ENCODE measurements at regions not wholly inside any gene's neighbourhood (a gene's known extent, or its start where the extent isn't known, plus 50 kb on each side); places are given as distances from the start of the nearest gene placed in this dataset.
"Not testable (repeated sequence)": the region's sequence is repeated elsewhere in the genome, so short reads cannot be mapped to it uniquely, and the experiment has no call there.

- DNase-seq = no peak
Measured at GRCh38 chr9:18036422-18037187, 437.3 kb upstream of the ADAMTSL1 start.

DNA sequence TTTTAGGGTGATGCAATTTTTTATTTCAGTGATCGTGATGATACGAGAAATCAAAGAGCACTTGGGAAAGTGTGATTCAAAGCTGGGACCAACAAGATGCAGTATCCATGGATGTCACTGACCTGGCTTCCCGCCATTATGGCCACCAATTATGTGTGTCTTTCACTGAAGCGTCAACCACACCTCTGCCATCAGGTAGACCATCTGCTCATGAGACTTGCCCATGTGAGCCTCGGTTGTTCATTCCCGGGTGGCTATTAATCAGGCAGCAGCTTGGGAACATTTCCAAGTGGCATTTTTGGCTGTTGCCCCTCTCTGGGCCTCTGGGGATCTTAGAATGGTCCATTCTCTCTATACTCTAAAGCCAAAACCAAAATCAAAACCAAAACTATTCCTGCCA lies 436.0 kb upstream of the ADAMTSL1 start:
- DNase-seq = no peak

GRCh38 chr9:18040327-18040726 lies 433.6 kb upstream of the ADAMTSL1 start:
- DNase-seq = no peak

- no peak for DNase-seq
Measured at GRCh38 chr9:18043978-18044377, 430.0 kb upstream of the ADAMTSL1 start.

GRCh38 chr9:18045326-18045725 lies 428.6 kb upstream of the ADAMTSL1 start:
- no peak for DNase-seq

DNA sequence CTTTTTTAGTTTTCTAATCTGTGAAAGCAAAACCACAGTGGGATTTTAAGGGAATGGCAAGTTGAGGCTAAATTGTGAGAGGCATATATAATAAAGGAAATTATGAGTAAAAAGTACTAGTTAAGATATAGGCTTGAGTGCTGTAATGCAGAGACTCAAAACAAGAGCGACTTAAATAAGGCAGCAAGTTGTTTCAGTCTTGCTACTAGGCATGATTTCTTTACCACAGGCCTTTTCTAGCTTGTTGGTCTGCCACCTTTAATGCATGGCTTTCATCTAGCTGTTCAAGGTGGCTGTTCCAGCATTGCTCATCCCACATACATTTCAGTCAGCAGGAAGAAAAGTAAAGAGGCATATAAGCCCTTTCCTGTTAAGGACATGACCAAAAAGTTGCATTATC lies 427.9 kb upstream of the ADAMTSL1 start:
- DNase-seq = no peak

DNA sequence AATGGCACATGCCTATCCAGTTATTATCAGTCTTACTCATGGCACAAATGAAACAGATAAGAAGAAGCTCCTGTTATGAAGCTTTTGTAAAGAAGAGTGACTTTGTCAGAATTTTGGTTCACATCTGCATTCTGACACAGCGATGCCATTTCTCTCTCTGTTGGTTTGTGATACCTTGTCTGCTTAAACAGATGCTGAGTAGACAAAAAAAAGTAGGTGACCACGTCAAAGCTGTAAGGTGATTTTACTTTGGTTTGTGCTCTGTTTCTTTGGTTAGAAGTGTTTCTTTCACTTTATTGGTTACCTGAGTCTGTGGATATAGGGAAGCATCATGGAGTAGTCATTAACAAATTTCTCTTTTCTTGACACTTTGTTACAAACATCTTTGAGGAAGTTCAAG lies 422.3 kb upstream of the ADAMTSL1 start:
- no peak for DNase-seq

DNA sequence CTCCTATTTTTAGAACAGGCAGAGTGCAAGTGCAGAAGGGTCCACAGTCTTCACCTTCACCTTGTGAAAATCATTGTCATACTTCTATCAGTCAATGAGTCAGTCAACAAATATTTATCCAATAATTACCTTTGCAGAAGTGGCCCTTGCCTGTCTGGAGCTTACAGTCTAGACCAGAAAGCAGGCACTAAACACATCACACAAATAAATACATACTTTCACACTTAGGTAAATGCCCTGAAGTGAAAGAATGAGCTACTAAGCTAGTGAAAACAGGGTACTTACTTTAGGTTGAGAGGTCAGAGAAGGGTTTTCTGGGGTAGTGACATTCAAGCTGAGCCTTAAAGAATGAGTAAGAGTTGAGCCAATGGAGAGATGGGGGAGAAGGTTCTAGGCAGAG lies 421.9 kb upstream of the ADAMTSL1 start:
- no peak for DNase-seq

DNA sequence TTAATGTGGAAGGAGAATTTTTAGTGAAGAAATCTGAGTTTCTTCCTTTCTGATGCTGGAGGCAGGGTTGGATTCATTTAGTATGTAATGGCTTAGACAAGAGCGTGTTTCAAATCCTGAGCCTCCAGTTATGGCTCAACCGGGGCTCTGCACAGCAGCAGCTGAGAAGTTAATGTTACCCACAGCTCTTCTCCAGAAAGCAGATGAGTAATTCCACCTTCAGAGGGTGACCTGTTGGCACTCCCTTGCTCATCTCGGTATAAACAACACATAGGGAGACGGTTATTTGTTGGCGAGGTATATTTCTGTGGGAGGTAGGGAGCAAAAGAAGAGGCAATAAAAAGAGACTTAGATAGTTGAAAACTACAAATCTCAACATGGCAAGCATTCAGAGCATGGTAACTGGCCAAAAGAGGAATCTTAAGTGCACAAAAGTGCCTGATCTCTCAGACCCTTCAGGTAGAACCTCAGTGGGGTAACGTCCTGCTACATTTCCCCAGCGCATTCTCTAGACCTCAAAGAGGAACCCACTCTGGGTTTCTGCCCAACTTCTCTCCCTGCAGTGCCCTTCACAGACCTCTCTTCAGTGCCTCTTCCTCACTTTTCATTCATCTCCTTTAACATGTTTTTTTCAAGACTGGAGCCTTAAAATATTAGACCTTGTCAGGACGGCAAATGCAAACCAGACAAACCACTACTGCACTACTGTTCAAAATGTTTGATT lies 417.5 kb upstream of the ADAMTSL1 start:
- no peak for DNase-seq

- no peak for DNase-seq
Measured at GRCh38 chr9:18056993-18057369, 417.0 kb upstream of the ADAMTSL1 start.

DNA sequence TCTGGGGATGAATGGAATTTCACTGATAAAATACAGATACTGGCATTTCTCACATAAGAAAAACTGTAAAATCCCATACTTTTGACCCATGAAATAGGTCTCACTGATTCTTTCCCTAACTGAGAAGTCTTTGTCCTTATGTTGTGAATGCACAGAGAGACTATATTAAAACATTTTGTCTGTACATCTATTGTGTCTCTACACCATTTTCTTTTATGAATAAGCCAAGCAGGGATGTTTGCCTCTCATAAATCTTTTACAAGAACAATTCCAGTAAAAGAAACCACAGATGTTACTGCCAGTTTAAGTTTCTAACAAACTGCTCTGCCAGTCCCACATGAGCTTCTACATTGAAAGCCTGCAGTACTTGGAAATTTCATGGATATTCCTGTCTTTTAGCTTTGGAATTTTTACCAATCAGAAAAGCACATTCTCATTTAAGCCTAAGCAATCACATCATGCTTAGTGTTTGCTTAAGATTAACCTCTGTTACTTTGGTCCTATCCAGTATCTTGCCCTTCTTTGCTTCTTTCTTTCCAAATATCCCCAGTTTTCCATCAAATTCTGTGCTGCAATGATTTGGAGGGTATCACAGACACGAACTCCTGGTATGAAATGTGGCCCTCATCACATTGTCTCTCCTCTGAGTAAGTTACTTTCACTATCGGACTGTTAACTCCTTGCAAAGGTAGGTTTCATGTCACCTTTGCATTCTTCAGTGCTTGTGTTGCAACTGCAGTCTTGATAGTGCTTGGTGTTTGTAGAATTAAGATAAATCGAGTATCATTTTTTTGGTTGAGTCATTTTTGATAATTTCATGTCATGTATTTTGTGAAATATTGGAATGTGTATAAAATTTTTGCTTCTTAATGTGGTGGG lies 415.1 kb upstream of the ADAMTSL1 start:
- no peak for DNase-seq

DNA sequence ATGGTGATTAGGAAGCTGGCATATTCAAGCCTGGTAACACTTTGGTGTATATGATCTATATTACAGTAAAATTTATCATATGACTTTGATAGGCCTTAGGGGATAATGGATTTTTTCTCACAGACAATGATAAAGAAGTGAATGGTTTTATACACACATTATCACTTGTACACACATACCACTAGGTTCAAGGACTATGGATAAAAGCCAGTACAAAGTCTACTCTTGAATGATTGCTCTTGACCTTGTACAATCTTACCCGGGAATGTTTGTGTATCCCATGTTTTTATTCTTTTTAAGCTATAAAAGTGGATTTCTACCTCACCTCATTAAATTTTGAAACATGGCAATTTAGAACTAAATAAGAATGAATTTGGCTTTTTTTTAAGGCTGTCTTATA lies 414.5 kb upstream of the ADAMTSL1 start:
- DNase-seq = no peak

GRCh38 chr9:18060269-18060934 lies 413.6 kb upstream of the ADAMTSL1 start:
- no peak for DNase-seq

DNA sequence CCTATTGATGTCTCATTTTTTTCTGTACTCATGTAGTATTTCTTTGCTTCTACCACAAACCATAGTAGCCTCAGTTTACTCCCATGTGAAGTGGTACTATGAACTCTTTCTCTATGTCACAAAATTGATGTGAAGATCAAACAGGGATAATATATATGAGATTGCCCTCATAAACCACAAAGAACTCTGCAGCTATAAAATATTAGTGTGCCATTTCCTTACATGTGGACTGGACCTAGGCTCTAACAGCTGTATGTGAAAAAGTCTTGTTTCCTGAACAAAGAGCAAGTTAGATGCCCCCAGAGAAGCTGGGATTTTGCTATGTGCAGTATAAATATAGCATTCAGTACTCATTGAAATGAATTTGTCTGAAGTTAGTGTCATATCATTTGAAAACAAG lies 412.6 kb upstream of the ADAMTSL1 start:
- DNase-seq = no peak

DNA sequence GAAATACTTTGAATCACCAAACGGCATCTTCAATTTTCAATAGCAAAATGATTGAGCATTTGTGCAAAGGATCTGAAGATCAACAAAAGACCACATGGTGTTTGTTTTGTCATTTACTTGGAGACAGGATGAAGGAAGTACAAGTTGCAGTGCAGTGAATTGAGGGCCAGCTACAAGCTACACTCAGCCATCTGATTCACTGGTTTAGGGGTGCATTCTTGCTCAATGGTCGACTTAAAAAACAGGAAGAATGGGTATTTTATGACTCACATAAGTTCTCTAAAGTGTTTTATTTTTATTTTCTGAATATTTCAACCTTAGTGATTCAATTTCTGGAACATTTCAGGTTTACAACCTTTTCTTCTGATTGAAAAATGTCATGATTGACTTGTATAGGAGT lies 412.1 kb upstream of the ADAMTSL1 start:
- no peak for DNase-seq

DNA sequence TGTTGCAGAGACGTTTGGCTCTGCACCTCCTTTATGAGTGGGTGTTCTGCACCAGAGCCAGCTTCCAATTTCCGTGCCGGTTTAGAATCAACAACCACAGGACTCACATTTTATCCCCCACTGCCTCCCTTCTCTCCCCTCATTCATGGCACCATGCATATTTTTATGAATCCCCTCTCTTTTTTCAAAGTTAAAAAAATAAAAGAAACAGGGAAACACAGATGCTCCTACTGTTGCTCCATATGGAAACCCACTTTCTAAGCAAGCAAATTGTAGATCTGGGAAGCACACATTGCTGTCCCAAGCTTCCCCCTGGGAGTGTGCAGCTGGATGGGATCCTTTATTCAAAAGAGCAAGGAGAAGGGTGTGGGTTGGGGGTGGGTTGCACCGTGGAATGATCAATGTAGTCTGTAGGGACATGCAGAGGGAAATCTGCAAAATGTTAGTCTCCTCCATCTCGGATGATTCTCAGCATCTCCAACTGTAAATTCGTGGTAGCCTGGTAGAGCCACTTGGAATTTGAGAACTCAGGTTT lies 410.0 kb upstream of the ADAMTSL1 start:
- no peak for DNase-seq

GRCh38 chr9:18066608-18067007 lies 407.3 kb upstream of the ADAMTSL1 start:
- not testable (repeated sequence) for DNase-seq

DNA sequence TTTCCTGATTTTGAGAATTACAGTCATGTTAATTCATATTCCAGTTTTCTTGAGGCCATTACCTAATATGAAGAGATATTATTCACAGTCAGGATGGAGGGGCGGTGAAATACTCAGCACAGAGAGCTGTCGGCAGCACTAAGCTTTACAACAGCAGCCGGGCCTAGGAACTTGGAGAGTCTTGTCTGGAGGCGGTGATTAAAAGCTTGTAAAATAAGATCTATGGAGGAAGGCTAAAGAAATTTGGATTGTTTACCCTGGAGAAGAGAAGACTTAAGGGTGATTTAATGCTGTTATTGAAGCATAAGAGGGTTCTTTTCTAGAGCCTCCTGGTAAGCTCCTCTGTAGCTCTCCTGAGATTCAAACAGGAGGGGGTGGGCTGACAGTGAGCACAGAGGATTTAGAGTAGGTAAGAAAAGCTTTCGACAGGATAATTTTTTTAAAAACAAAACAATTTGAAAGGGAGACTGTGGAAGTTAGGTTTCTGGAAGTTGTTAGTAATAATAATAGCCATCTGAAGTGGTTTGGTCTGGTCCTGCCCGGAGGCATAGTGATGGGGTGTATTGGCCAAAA lies 406.3 kb upstream of the ADAMTSL1 start:
- no peak for DNase-seq

DNA sequence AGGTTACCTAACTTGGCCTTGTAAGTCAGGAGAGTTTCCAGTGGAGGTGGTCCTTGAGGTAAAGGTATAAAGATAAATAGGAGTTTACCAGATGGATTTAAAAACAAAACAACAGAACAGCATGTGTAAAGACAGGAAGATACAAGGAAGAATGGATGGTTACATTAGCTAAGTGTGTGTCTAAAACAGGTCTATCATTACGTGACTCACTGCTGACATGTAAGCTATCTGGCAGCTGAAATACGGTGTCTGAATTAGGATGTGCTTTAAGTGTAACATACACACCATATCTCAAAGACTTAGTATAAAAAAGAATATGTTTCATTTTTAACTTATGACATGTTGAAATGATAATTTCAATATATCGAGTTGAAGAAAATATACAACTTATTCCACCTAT lies 405.1 kb upstream of the ADAMTSL1 start:
- DNase-seq = no peak

- no peak for DNase-seq
Measured at GRCh38 chr9:18071651-18072060, 402.3 kb upstream of the ADAMTSL1 start.

- no peak for DNase-seq
Measured at GRCh38 chr9:18073002-18073401, 401.0 kb upstream of the ADAMTSL1 start.

DNA sequence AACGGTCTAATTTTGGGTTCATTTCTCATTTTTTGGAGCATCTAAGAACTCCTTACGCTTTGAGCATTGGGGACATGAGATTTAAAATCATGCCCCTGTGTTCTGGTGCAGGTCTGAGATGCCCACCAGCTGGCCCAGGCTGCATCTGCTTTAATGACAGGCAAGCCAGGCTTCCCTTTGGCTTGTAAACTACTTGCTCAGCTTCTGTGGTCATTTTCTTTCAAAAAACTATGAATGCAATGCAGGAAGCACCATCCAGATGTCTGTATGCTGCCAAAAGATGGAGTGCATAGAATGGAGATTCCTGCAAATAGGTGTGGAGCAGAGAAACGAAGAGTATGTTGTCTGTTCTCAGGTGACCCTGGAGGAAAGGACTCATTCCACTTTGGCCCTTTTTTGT lies 399.9 kb upstream of the ADAMTSL1 start:
- no peak for DNase-seq
